HEK293 (cell line): ENCODE measurements at regions not wholly inside any gene's neighbourhood (a gene's known extent, or its start where the extent isn't known, plus 50 kb on each side); places are given as distances from the start of the nearest gene placed in this dataset.

Experiments
- CTCF ChIA-PET: fragments of 350-600 bp; formaldehyde crosslinking; extraction: SDS; loops from one replicate; lab custom pipeline; 2021; ENCODE audit warnings: antibody characterized with exemption; lab: Yijun Ruan, JAX
- POLR2A ChIA-PET: fragments of 300-600 bp; formaldehyde crosslinking; extraction: SDS; loops from one replicate; lab custom pipeline; 2020; ENCODE audit warnings: antibody characterized with exemption, inconsistent platforms; lab: Yijun Ruan, JAX
- H3K27ac ChIP-seq: fragments of 200-500 bp; sonication (Bioruptor generic); 2 replicates; pipeline ENCODE4 v1.5.1; 2014; ENCODE audit warnings: low read depth, low read length, control low read depth, inconsistent platforms; ENCODE audit errors: extremely low read depth
- H3K36me3 ChIP-seq, 2 experiments: fragments of 200-500 bp in 1 of 2; sonication (Bioruptor generic) in 1 of 2; 1 replicate in 1 of 2; 2 replicates in 1 of 2; pipeline ENCODE4 v1.5.1; 2014 to 2017; ENCODE audit warnings: inconsistent platforms in 2 of 2, low read length in 2 of 2; ENCODE audit not compliant: control insufficient read depth in 2 of 2, insufficient read depth in 1 of 2
- H3K4me1 ChIP-seq: fragments of 200-500 bp; sonication (Bioruptor generic); 2 replicates; pipeline ENCODE4 v1.5.1; 2014; ENCODE audit warnings: mild to moderate bottlenecking, low read length, inconsistent platforms; ENCODE audit not compliant: control insufficient read depth, insufficient read depth
- H3K4me3 ChIP-seq: 2 replicates; pipeline ENCODE4 v1.5.1; 2011; ENCODE audit warnings: low read depth, mild to moderate bottlenecking, control low read depth, low read length, moderate library complexity
- H3K9me3 ChIP-seq: fragments of 200-500 bp; sonication (Bioruptor generic); 2 replicates; pipeline ENCODE4 v1.5.1; 2014; ENCODE audit warnings: low read depth, low read length, inconsistent platforms; ENCODE audit not compliant: control insufficient read depth, insufficient read depth
- GLI4 ChIP-seq: fragments of 450-650 bp; formaldehyde crosslinking; IDR thresholded peaks from 2 replicates; pipeline ENCODE4 v1.5.1; 2016; ENCODE audit warnings: missing biosample characterization, missing genetic modification characterization
- HOXD13 ChIP-seq: sonication (generic); formaldehyde crosslinking; IDR thresholded peaks from 2 replicates; pipeline ENCODE4 v1.8.0; 2022; ENCODE audit warnings: missing genetic modification reagents, borderline replicate concordance
- REPIN1 ChIP-seq: fragments of 450-650 bp; formaldehyde crosslinking; IDR thresholded peaks from 2 replicates; pipeline ENCODE4 v1.5.1; 2017; ENCODE audit warnings: missing biosample characterization, missing genetic modification characterization, low read depth
- TRIM28 ChIP-seq: IDR thresholded peaks from 2 replicates; pipeline ENCODE4 v1.6.1; 2011; ENCODE audit warnings: low read length, control low read depth, borderline replicate concordance
- ZBTB48 ChIP-seq: fragments of 450-650 bp; formaldehyde crosslinking; IDR thresholded peaks from 2 replicates; pipeline ENCODE4 v1.5.1; 2016; ENCODE audit warnings: missing biosample characterization, missing genetic modification characterization
- ZBTB7A ChIP-seq: fragments of 450-650 bp; formaldehyde crosslinking; IDR thresholded peaks from 2 replicates; pipeline ENCODE4 v1.5.1; 2016; ENCODE audit warnings: low read depth, missing biosample characterization, missing genetic modification characterization
- ZFP69B ChIP-seq: fragments of 450-650 bp; formaldehyde crosslinking; IDR thresholded peaks from 2 replicates; pipeline ENCODE4 v1.5.1; 2016; ENCODE audit warnings: missing biosample characterization, missing genetic modification characterization
- ZNF121 ChIP-seq: fragments of 450-650 bp; formaldehyde crosslinking; IDR thresholded peaks from 2 replicates; pipeline ENCODE4 v1.5.1; 2016; ENCODE audit warnings: missing biosample characterization, missing genetic modification characterization
- ZNF157 ChIP-seq: fragments of 450-650 bp; formaldehyde crosslinking; IDR thresholded peaks from 2 replicates; pipeline ENCODE4 v1.5.1; 2016; ENCODE audit warnings: missing biosample characterization, missing genetic modification characterization
- ZNF23 ChIP-seq: fragments of 450-650 bp; formaldehyde crosslinking; IDR thresholded peaks from 2 replicates; pipeline ENCODE4 v1.5.1; 2016; ENCODE audit warnings: missing biosample characterization, missing genetic modification characterization, borderline replicate concordance
- ZNF398 ChIP-seq: fragments of 450-650 bp; formaldehyde crosslinking; IDR thresholded peaks from 2 replicates; pipeline ENCODE4 v1.5.1; 2017; ENCODE audit warnings: missing biosample characterization, missing genetic modification characterization
- ZNF518A ChIP-seq: fragments of 450-650 bp; formaldehyde crosslinking; conservative IDR thresholded peaks from 2 replicates; pipeline ENCODE4 v1.5.1; 2016; ENCODE audit warnings: low read depth, missing biosample characterization, missing genetic modification characterization
- ZNF654 ChIP-seq: fragments of 450-650 bp; formaldehyde crosslinking; IDR thresholded peaks from 2 replicates; pipeline ENCODE4 v1.5.1; 2016; ENCODE audit warnings: low read depth, missing biosample characterization, missing genetic modification characterization
- ZNF660 ChIP-seq: fragments of 450-650 bp; IDR thresholded peaks from 2 replicates; pipeline ENCODE4 v1.5.1; 2018; ENCODE audit warnings: missing biosample characterization, mild to moderate bottlenecking, missing genetic modification characterization
- ZNF664 ChIP-seq: fragments of 450-650 bp; formaldehyde crosslinking; IDR thresholded peaks from 2 replicates; pipeline ENCODE4 v1.5.1; 2016; ENCODE audit warnings: missing biosample characterization, missing genetic modification characterization
- ZNF76 ChIP-seq: fragments of 450-650 bp; formaldehyde crosslinking; IDR thresholded peaks from 2 replicates; pipeline ENCODE4; 2016; ENCODE audit warnings: low read depth, missing biosample characterization, missing genetic modification characterization, borderline replicate concordance
- ZNF785 ChIP-seq: fragments of 450-650 bp; formaldehyde crosslinking; IDR thresholded peaks from 2 replicates; pipeline ENCODE4 v1.5.1; 2016; ENCODE audit warnings: missing biosample characterization, missing genetic modification characterization
- ZSCAN5A ChIP-seq: fragments of 450-650 bp; formaldehyde crosslinking; IDR thresholded peaks from 2 replicates; pipeline ENCODE4 v1.5.1; 2016; ENCODE audit warnings: missing biosample characterization, missing genetic modification characterization
- ZXDB ChIP-seq: fragments of 450-650 bp; formaldehyde crosslinking; IDR thresholded peaks from 2 replicates; pipeline ENCODE4 v1.5.1; 2016; ENCODE audit warnings: missing biosample characterization, missing genetic modification characterization
- TF ChIP-seq, protein P1 (sequence below): fragments of 450-650 bp; IDR thresholded peaks from 2 replicates; pipeline ENCODE4 v1.5.1; 2018; ENCODE audit warnings: missing biosample characterization, missing genetic modification characterization
- TF ChIP-seq, protein P2 (sequence below): fragments of 450-650 bp; formaldehyde crosslinking; IDR thresholded peaks from 2 replicates; pipeline ENCODE4 v1.5.1; 2017; ENCODE audit warnings: missing biosample characterization, missing genetic modification characterization

GRCh38 chr17:70804161-70804560 is 634.8 kb downstream of the KCNJ2 start (continued):
- TF ChIP-seq TRIM28 (no peak), ZFP69B (tag by site-specific recombination) (no peak), HOXD13 (no peak), ZBTB48 (no peak), ZSCAN5A (tag by site-specific recombination) (no peak), ZNF121 (tag by site-specific recombination) (no peak), ZXDB (no peak)
- TF ChIP-seq, protein P1, sequence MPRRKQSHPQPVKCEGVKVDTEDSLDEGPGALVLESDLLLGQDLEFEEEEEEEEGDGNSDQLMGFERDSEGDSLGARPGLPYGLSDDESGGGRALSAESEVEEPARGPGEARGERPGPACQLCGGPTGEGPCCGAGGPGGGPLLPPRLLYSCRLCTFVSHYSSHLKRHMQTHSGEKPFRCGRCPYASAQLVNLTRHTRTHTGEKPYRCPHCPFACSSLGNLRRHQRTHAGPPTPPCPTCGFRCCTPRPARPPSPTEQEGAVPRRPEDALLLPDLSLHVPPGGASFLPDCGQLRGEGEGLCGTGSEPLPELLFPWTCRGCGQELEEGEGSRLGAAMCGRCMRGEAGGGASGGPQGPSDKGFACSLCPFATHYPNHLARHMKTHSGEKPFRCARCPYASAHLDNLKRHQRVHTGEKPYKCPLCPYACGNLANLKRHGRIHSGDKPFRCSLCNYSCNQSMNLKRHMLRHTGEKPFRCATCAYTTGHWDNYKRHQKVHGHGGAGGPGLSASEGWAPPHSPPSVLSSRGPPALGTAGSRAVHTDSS = no peak

DNA sequence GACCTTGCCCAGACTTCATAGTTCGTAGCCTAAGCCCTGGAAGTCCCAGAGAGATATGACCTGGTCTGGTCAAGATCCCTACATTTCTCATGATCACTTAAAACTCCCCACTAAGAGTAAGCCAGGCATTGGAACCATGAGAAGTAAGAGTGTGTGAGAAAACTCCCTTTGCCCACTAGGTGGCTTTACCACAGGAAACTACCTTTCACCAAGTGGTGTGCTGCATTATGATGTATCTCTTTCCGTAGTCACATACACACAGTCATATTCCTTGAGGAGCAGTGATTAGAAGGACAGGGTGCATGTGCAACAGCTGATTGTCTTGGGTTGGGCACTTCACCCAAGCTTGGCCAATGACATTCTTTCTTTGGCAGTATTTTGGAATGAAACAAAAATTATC is 639.3 kb downstream of the KCNJ2 start:
- H3K9me3 ChIP-seq = no peaks in the 10 kb centered on the region
- TF ChIP-seq ZNF785 (tag by site-specific recombination) (no peak), ZNF398 (tag by site-specific recombination) (no peak), ZNF660 (tag by site-specific recombination) (no peak), ZNF23 (tag by site-specific recombination) (no peak), ZNF76 (tag by site-specific recombination) (no peak), ZNF664 (tag by site-specific recombination) (no peak), ZNF654 (0 out of 2 replicates have a peak, but pooled peaks have one; percentile 16)
- TF ChIP-seq, all 188 proteins: peak for 1
- H3K27ac ChIP-seq = no peak overlapping the region
- ChIA-PET POLR2A (no interaction called here), CTCF (interaction anchor here (0.5 to 2.2 kb wide), 5 partner anchors 16 to 275 kb away, joined by 4 to 7 read pairs (median 5); no protein-coding TSS in a partner anchor)
- H3K36me3 ChIP-seq = no peaks in the 10 kb centered on the region
- H3K4me1 ChIP-seq = no peaks in the 10 kb centered on the region
- H3K4me3 ChIP-seq = no peak overlapping the region

- H3K36me3 ChIP-seq = no peaks in the 10 kb centered on the region
- H3K4me3 ChIP-seq = no peak overlapping the region
- POLR2A ChIA-PET = no interaction called here
- no peaks in the 10 kb centered on the region for H3K9me3 ChIP-seq
- H3K27ac ChIP-seq = no peak overlapping the region
- CTCF ChIA-PET = interaction anchor here (0.6 kb wide), 1 partner anchor 191 kb away, joined by 3 read pairs; no protein-coding TSS in a partner anchor
- H3K4me1 ChIP-seq = no peaks in the 10 kb centered on the region
- TF ChIP-seq ZBTB7A (no peak), GLI4 (tag by site-specific recombination) (no peak), REPIN1 (tag by site-specific recombination) (no peak), ZNF157 (no peak), ZNF518A (no peak)
- TF ChIP-seq, protein P2, sequence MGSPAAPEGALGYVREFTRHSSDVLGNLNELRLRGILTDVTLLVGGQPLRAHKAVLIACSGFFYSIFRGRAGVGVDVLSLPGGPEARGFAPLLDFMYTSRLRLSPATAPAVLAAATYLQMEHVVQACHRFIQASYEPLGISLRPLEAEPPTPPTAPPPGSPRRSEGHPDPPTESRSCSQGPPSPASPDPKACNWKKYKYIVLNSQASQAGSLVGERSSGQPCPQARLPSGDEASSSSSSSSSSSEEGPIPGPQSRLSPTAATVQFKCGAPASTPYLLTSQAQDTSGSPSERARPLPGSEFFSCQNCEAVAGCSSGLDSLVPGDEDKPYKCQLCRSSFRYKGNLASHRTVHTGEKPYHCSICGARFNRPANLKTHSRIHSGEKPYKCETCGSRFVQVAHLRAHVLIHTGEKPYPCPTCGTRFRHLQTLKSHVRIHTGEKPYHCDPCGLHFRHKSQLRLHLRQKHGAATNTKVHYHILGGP (tag by site-specific recombination) = no peak
Observed at GRCh38 chr17:70810609-70811008, 641.3 kb downstream of the KCNJ2 start.
